ENCODE measurements at regions not wholly inside any gene's neighbourhood (a gene's known extent, or its start where the extent isn't known, plus 50 kb on each side); places are given as distances from the start of the nearest gene placed in this dataset.

GRCh38 chr15:81849289-81849688, 196.5 kb downstream of the MEX3B start:
- Histone ChIP-seq H3K27ac (no peak overlapping the region), H3K4me1 (no peaks in the 10 kb centered on the region), H3K36me3 (no peaks in the 10 kb centered on the region), H3K9me3 (no peaks in the 10 kb centered on the region), H3K27me3 (peaks cover 0 to 5% (median 0%) of the 10 kb centered on the region in 7 donors), H3K4me3 (no peak overlapping the region)
- DNase-seq, result no peak
- 88 to 90% methylated on average over 6 of the region's 6 CpGs for WGBS, 2 donors
- TF ChIP-seq, protein P1, sequence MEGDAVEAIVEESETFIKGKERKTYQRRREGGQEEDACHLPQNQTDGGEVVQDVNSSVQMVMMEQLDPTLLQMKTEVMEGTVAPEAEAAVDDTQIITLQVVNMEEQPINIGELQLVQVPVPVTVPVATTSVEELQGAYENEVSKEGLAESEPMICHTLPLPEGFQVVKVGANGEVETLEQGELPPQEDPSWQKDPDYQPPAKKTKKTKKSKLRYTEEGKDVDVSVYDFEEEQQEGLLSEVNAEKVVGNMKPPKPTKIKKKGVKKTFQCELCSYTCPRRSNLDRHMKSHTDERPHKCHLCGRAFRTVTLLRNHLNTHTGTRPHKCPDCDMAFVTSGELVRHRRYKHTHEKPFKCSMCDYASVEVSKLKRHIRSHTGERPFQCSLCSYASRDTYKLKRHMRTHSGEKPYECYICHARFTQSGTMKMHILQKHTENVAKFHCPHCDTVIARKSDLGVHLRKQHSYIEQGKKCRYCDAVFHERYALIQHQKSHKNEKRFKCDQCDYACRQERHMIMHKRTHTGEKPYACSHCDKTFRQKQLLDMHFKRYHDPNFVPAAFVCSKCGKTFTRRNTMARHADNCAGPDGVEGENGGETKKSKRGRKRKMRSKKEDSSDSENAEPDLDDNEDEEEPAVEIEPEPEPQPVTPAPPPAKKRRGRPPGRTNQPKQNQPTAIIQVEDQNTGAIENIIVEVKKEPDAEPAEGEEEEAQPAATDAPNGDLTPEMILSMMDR (IDR thresholded peaks at IDR 0.05), result no peak
- ATAC-seq, result no peak
- intact Hi-C loops (cut with DNase I), result loop anchor here in 2 of 10 donors (5.0 to 10.0 kb wide), 2 partner anchors 33 to 106 kb away; no protein-coding TSS in a partner anchor

GRCh38 chr15:81848701-81849100, 197.1 kb downstream of the MEX3B start:
- no peaks in the 10 kb centered on the region for H3K4me1 ChIP-seq
- H3K27ac ChIP-seq, result no peak overlapping the region
- H3K4me3 ChIP-seq, result no peak overlapping the region
- 93 to 96% methylated on average over 2 of the region's 2 CpGs for WGBS, 2 donors
- TF ChIP-seq, protein P1 (IDR thresholded peaks at IDR 0.05), result no peak
- intact Hi-C loops (cut with DNase I), result loop anchor here in 2 of 10 donors (5.0 to 10.0 kb wide), 2 partner anchors 34 to 106 kb away; no protein-coding TSS in a partner anchor
- peaks cover 0 to 5% (median 0%) of the 10 kb centered on the region in 7 donors for H3K27me3 ChIP-seq
- no peaks in the 10 kb centered on the region for H3K9me3 ChIP-seq
- ATAC-seq (no peak), DNase-seq (no peak)
- no peaks in the 10 kb centered on the region for H3K36me3 ChIP-seq

GRCh38 chr15:81843757-81844407, 201.9 kb downstream of the MEX3B start:
- H3K9me3 ChIP-seq, result no peaks in the 10 kb centered on the region
- DNase-seq (no peak), ATAC-seq (no peak)
- H3K27ac ChIP-seq, result no peak overlapping the region
- TF ChIP-seq, protein P1 (IDR thresholded peaks at IDR 0.05), result no peak
- H3K27me3 ChIP-seq, result no peaks in the 10 kb centered on the region
- 73 to 81% methylated on average over 6 of the region's 6 CpGs for WGBS, 2 donors
- no peak overlapping the region for H3K4me3 ChIP-seq
- H3K4me1 ChIP-seq, result no peaks in the 10 kb centered on the region
- intact Hi-C loops (cut with DNase I), result loop anchor here in 1 of 10 donors (10.0 kb wide), 1 partner anchor 111 kb away; no protein-coding TSS in a partner anchor
- no peaks in the 10 kb centered on the region for H3K36me3 ChIP-seq

- H3K36me3 ChIP-seq, result no peaks in the 10 kb centered on the region
- intact Hi-C loops (cut with DNase I), result loop anchor here in 1 of 10 donors (10.0 kb wide), 1 partner anchor 112 kb away; no protein-coding TSS in a partner anchor
- H3K27me3 ChIP-seq, result no peaks in the 10 kb centered on the region
- no peak for ATAC-seq
- no peak overlapping the region for H3K4me3 ChIP-seq
- no peaks in the 10 kb centered on the region for H3K9me3 ChIP-seq
- no peak overlapping the region for H3K27ac ChIP-seq
- WGBS, 2 donors, result 92% methylated on average over 5 of the region's 5 CpGs
- no peaks in the 10 kb centered on the region for H3K4me1 ChIP-seq
- TF ChIP-seq, protein P1 (IDR thresholded peaks at IDR 0.05), result no peak
- DNase-seq, result no peak
These were observed 202.6 kb downstream of the MEX3B start for GRCh38 chr15:81843226-81843625.
